Smooth muscle cell (in vitro differentiated cells): ENCODE measurements at regions not wholly inside any gene's neighbourhood (a gene's known extent, or its start where the extent isn't known, plus 50 kb on each side); places are given as distances from the start of the nearest gene placed in this dataset.
"Not testable (repeated sequence)": the region's sequence is repeated elsewhere in the genome, so short reads cannot be mapped to it uniquely, and the experiment has no call there.

ENCODE experiments used
- DNase-seq: peaks from one replicate; lab custom pipeline; 2025; ENCODE audit not compliant: unreplicated experiment; lab: John Stamatoyannopoulos, UW
- H2AFZ ChIP-seq: fragments of 200-600 bp; sonication (generic); 2 replicates; pipeline ENCODE4 v1.6.0; 2016; ENCODE audit warnings: antibody characterized with exemption, low read depth, mild to moderate bottlenecking
- H3F3A ChIP-seq: fragments of 200-600 bp; sonication (generic); 2 replicates; pipeline ENCODE4 v1.6.0; 2017; ENCODE audit warnings: antibody characterized with exemption, low read depth
- H3K27ac ChIP-seq: fragments of 200-600 bp; sonication (generic); 2 replicates; pipeline ENCODE4 v1.5.1; 2016; ENCODE audit warnings: low read depth, mild to moderate bottlenecking
- H3K27me3 ChIP-seq: fragments of 200-600 bp; sonication (generic); 2 replicates; pipeline ENCODE4 v1.6.1; 2016; ENCODE audit warnings: low read depth, mild to moderate bottlenecking
- H3K36me3 ChIP-seq: fragments of 200-600 bp; sonication (generic); 2 replicates; pipeline ENCODE4 v1.5.1; 2016; ENCODE audit warnings: low read depth
- H3K4me1 ChIP-seq: fragments of 200-600 bp; sonication (generic); 2 replicates; pipeline ENCODE4 v1.5.1; 2016; ENCODE audit warnings: low read depth
- H3K4me2 ChIP-seq: fragments of 200-600 bp; sonication (generic); 2 replicates; pipeline ENCODE4 v1.6.0; 2016; ENCODE audit warnings: mild to moderate bottlenecking
- H3K4me3 ChIP-seq: fragments of 200-600 bp; sonication (generic); 2 replicates; pipeline ENCODE4 v1.5.1; 2016; ENCODE audit warnings: mild to moderate bottlenecking
- H3K79me2 ChIP-seq: fragments of 200-600 bp; sonication (generic); 2 replicates; pipeline ENCODE4 v1.6.0; 2016; ENCODE audit warnings: low read depth, mild to moderate bottlenecking
- H3K9ac ChIP-seq: fragments of 200-600 bp; sonication (generic); 2 replicates; pipeline ENCODE4 v1.6.0; 2016; ENCODE audit warnings: low read depth
- H3K9me3 ChIP-seq: fragments of 200-600 bp; sonication (generic); replicated peaks from 2 replicates; pipeline ENCODE4 v1.5.1; 2016; ENCODE audit warnings: low read depth
- H4K20me1 ChIP-seq: fragments of 200-600 bp; sonication (generic); 2 replicates; pipeline ENCODE4 v1.6.0; 2016; ENCODE audit warnings: low read depth
- WGBS: methylation state at CpG from one replicate; pipeline ENCODE4 v1.1.7; 2016; ENCODE audit warnings: low lambda C conversion rate; 5-methylcytosine and 5-hydroxymethylcytosine counted together
- TF ChIP-seq, protein P1 (sequence below): fragments of 200-600 bp; sonication (generic); IDR thresholded peaks from 2 replicates; pipeline ENCODE4 v1.5.1; 2017; ENCODE audit warnings: borderline replicate concordance, mild to moderate bottlenecking, antibody characterized with exemption; ENCODE audit not compliant: insufficient read depth, poor library complexity, severe bottlenecking

DNA sequence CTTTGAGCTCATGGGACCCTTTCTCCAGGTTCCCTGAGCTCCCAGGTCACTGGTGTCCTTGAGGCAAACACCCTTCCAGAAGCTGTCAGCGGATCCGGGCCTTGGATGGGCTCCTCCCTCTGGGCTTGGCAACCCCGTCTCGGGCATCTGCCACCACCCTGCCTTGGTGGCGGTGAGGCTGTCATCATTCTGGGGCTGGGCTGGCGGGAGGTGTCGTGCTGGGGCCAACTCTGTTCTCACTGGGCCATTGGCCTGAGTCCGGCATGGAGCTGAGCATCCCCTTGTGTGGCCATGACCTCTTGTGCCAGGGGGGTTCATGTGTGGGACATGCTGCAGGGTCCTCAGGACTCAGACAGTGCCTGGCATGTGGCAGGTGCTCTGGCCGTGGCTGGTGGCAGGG lies 197.6 kb downstream of the LAT start:
- H3F3A ChIP-seq, result no peaks in the 10 kb centered on the region
- H3K4me3 ChIP-seq, result no peak overlapping the region
- no peaks in the 10 kb centered on the region for H3K4me1 ChIP-seq
- H3K27ac ChIP-seq, result no peak overlapping the region
- no peaks in the 10 kb centered on the region for H3K36me3 ChIP-seq
- no peak overlapping the region for H3K4me2 ChIP-seq
- no peaks in the 10 kb centered on the region for H3K79me2 ChIP-seq
- H4K20me1 ChIP-seq, result no peaks in the 10 kb centered on the region
- no peak for DNase-seq
- no peak overlapping the region for H2AFZ ChIP-seq
- H3K27me3 ChIP-seq, result no peaks in the 10 kb centered on the region
- TF ChIP-seq, protein P1, sequence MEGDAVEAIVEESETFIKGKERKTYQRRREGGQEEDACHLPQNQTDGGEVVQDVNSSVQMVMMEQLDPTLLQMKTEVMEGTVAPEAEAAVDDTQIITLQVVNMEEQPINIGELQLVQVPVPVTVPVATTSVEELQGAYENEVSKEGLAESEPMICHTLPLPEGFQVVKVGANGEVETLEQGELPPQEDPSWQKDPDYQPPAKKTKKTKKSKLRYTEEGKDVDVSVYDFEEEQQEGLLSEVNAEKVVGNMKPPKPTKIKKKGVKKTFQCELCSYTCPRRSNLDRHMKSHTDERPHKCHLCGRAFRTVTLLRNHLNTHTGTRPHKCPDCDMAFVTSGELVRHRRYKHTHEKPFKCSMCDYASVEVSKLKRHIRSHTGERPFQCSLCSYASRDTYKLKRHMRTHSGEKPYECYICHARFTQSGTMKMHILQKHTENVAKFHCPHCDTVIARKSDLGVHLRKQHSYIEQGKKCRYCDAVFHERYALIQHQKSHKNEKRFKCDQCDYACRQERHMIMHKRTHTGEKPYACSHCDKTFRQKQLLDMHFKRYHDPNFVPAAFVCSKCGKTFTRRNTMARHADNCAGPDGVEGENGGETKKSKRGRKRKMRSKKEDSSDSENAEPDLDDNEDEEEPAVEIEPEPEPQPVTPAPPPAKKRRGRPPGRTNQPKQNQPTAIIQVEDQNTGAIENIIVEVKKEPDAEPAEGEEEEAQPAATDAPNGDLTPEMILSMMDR, result no peak
- WGBS, result 99% methylated on average over 9 of the region's 9 CpGs
- H3K9me3 ChIP-seq, result no peaks in the 10 kb centered on the region
- H3K9ac ChIP-seq, result no peak overlapping the region

DNA sequence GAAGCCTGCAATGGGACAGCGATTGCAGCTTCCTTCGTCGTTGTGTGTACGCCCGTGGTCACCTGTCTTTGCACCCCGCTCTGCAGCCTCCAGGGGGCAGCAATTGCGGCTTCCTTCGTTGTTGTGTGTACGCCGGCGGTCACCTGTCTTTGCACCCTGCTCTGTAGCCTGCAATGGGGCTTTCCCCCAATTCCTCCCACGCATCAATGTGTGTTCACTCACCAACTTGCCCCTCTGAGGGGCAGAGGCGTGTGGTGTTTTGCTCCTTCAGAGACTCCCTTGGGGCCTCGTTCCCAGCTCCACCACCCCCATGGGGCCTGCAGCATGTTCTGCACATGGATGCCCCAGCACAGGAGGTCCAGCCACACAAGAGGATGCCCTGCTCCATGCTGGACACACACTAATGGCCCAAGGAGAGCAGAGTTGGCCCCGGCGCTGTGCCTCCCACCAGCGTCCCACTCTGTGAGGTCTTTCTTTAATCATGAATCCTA lies 197.1 kb downstream of the LAT start:
- H3K27me3 ChIP-seq, H3F3A ChIP-seq, H3K36me3 ChIP-seq, H3K4me3 ChIP-seq, H3K27ac ChIP-seq, H3K4me2 ChIP-seq, H4K20me1 ChIP-seq, H3K4me1 ChIP-seq, H3K9ac ChIP-seq, H2AFZ ChIP-seq, H3K79me2 ChIP-seq, DNase-seq, H3K9me3 ChIP-seq: not testable (repeated sequence)
- TF ChIP-seq, protein P1, result peak; percentile 17
- WGBS, result 80% methylated on average over 17 of the region's 17 CpGs

DNA sequence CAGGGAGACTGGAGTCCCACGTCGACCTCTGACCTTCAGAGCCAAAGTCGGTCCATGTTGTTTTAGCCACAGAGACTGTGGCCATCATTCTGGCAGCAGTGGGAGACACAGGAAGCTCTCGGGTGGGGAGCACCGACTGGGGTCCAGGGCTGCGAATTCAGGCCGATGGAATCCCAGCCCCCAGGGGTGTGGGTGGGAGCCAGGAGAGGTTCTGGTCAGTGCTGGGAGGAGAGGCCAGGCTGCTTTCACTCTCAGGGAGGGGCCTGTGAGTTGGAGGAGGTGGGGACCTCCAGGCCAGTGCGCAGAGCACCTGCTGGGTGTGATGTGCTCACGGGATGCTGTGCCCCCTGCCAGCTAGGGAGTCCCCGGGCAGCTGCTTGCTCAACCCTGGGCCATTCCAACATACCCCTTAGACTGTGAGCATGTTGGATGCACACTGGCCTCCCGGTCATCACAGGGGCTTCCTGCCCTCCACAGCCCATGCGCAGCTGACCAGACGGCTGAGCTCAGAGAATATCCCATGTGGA lies 196.5 kb downstream of the LAT start:
- H3K79me2 ChIP-seq, H3K9ac ChIP-seq, H3F3A ChIP-seq, H2AFZ ChIP-seq, H3K27me3 ChIP-seq, DNase-seq, H3K36me3 ChIP-seq, H3K4me2 ChIP-seq, H3K4me1 ChIP-seq, H3K4me3 ChIP-seq, H3K9me3 ChIP-seq, H3K27ac ChIP-seq, H4K20me1 ChIP-seq: not testable (repeated sequence)
- 91% methylated on average over 10 of the region's 13 CpGs for WGBS

DNA sequence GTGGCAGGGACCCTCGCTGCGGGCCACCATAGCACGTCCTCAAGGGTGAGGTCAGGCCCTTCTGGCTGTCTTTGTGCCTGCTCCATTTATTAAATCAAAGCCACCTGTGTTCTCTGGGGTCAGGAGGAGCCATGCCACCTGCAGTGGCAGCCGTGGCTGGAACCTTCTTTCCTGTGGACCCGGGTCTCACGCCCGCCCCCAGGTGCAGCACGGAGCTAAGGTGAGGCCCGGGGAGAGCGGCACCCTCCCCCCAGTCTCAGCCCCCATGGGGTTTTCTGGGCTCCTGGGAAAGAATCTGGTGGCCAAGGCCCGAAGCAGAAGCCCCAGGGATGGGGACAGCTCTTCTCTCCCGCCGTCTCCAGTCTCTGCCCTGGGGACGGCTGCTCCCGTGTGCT lies 195.4 kb downstream of the LAT start:
- H3K79me2 ChIP-seq, H3F3A ChIP-seq, H3K4me2 ChIP-seq, H3K36me3 ChIP-seq, H3K4me1 ChIP-seq, H4K20me1 ChIP-seq, H3K27me3 ChIP-seq, H3K27ac ChIP-seq, H3K4me3 ChIP-seq, H2AFZ ChIP-seq, H3K9ac ChIP-seq, DNase-seq, H3K9me3 ChIP-seq: not testable (repeated sequence)
- 99% methylated on average over 15 of the region's 15 CpGs for WGBS

DNA sequence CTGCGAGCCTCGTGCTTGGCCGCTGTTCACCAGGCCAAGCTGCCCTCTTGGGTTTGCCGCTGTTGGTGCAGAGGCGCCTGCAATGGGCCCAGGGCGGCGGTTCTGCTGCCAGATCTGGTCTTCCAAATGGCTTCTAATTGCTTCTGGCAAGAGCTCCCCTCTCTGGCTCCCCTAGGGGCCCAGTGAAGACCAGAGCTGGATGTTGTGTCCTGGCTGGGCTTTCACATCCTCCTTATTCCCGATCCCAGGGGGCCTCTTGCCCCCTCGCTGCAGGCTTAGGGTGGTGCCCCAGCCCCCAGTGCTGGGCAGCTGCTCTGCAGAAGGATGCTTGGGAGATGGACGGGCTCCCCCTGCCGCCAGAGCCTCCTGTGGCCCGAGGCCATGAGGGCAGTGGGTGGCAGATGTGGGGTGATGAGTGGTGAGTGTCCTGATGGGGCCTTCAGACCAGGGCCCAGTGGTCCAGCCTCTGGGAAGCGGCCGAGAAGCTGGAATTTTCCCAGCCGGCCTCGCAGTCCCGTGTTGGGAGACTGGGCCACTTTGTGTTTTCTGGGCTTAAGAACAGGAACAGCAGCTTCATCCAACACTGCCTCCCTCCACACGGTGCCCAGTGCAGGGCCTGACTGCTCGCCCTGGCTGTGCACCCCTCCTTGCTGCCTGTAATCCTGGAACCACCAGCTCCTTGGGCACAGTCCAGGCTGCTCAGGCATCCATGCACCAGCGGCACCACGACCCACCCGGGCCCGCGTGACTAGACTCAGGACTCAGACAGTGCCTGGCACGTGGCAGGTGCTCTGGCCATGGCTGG lies 194.8 kb downstream of the LAT start:
- not testable (repeated sequence) for H3K4me2 ChIP-seq, H4K20me1 ChIP-seq, H3K4me3 ChIP-seq, H3K4me1 ChIP-seq, H3K27ac ChIP-seq, H3K27me3 ChIP-seq, H2AFZ ChIP-seq, H3K9ac ChIP-seq, H3F3A ChIP-seq, H3K9me3 ChIP-seq, H3K36me3 ChIP-seq, DNase-seq, H3K79me2 ChIP-seq
- 89% methylated on average over 25 of the region's 25 CpGs for WGBS

DNA sequence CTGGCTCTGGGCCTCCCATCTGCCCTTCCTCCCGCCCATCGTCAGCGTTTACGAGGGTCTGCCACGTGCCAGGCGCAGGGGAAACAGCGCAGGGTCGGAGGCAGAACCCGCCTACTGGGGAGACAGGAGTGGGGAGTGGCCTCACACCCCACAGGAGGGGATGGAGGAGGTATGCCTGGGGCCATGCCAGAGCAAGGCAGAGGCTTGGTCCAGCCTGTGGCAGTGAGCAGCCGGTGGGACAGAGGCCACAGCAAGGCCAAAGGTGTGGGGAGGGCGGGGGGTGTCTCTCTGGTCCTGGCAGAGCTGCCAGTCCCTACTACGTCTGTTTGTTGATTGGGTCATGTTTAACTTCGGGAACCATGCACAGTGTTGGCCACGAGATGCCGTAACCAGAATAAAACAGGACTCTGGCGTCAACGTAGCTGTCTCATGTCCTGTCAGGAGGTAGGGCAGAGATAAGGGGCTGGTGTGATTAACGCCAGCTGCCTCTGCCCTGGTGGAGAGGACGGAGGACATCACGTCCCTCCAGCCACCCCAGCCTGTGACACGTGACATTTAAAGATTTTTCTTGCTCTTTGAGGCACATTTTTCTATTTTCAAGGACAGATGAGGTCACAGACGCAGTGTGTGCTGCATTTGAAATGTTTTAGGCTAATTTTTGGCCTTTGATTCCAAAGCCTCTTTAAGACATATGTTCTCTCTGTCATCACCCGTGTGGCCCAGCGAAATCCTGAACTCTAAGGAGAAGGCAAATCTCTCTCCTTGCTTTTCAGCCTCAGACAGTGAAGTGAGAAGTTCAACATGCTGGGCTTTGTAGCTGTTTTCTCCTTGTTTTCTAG lies 193.3 kb downstream of the LAT start:
- H3K79me2 ChIP-seq, H4K20me1 ChIP-seq, H3K36me3 ChIP-seq, DNase-seq, H3F3A ChIP-seq, H3K4me3 ChIP-seq, H3K9me3 ChIP-seq, H3K27me3 ChIP-seq, H2AFZ ChIP-seq, H3K4me1 ChIP-seq, H3K9ac ChIP-seq: not testable (repeated sequence)
- peak overlapping the region; percentile 44 for H3K27ac ChIP-seq
- peak overlapping the region; percentile 6 for H3K4me2 ChIP-seq
- WGBS, result 34% methylated on average over 22 of the region's 24 CpGs
